NCI-H1694 (cell line): ENCODE measurements at regions not wholly inside any gene's neighbourhood (a gene's known extent, or its start where the extent isn't known, plus 50 kb on each side); places are given as distances from the start of the nearest gene placed in this dataset.

ENCODE experiments used
- DNase-seq: peaks from one replicate; lab custom pipeline; 2025; lab: John Stamatoyannopoulos, UW

GRCh38 chr16:35506018-35506897 is 2046.8 kb downstream of the TP53TG3F start:
- peak; percentile 64 for DNase-seq

- DNase-seq, result no peak
Measured at GRCh38 chr16:35506898-35507194, 2047.4 kb downstream of the TP53TG3F start.

GRCh38 chr16:35510701-35511100 is 2051.3 kb downstream of the TP53TG3F start:
- DNase-seq, result peak; percentile 41

GRCh38 chr16:35516551-35516950 is 2057.1 kb downstream of the TP53TG3F start:
- DNase-seq, result no peak

- no peak for DNase-seq
Measured at GRCh38 chr16:35516971-35517370, 2057.6 kb downstream of the TP53TG3F start.

- peak; percentile 84 for DNase-seq
Measured at GRCh38 chr16:35523991-35524390, 2064.6 kb downstream of the TP53TG3F start.

GRCh38 chr16:35525979-35526590 is 2066.7 kb downstream of the TP53TG3F start:
- DNase-seq, result no peak

GRCh38 chr16:35532576-35532975 is 2073.2 kb downstream of the TP53TG3F start:
- DNase-seq, result no peak

- no peak for DNase-seq
Measured at GRCh38 chr16:35533683-35534082, 2074.3 kb downstream of the TP53TG3F start.

- no peak for DNase-seq
Measured at GRCh38 chr16:35543486-35543885, 2084.1 kb downstream of the TP53TG3F start.

GRCh38 chr16:35552763-35553162 is 2093.4 kb downstream of the TP53TG3F start:
- no peak for DNase-seq

GRCh38 chr16:35557731-35558130 is 2098.3 kb downstream of the TP53TG3F start:
- no peak for DNase-seq

- DNase-seq, result no peak
Measured at GRCh38 chr16:35559911-35560636, 2100.7 kb downstream of the TP53TG3F start.

GRCh38 chr16:35560637-35560984 is 2101.2 kb downstream of the TP53TG3F start:
- no peak for DNase-seq

GRCh38 chr16:35561346-35561745 is 2101.9 kb downstream of the TP53TG3F start:
- DNase-seq, result no peak

GRCh38 chr16:35562471-35562870 is 2103.1 kb downstream of the TP53TG3F start:
- DNase-seq, result no peak

GRCh38 chr16:35562919-35563318 is 2103.5 kb downstream of the TP53TG3F start:
- no peak for DNase-seq

- no peak for DNase-seq
Measured at GRCh38 chr16:35564148-35564547, 2104.7 kb downstream of the TP53TG3F start.

- DNase-seq, result no peak
Measured at GRCh38 chr16:35564889-35565288, 2105.5 kb downstream of the TP53TG3F start.

GRCh38 chr16:35565626-35566025 is 2106.2 kb downstream of the TP53TG3F start:
- DNase-seq, result no peak

- DNase-seq, result no peak
Measured at GRCh38 chr16:35569413-35569812, 2110.0 kb downstream of the TP53TG3F start.

- DNase-seq, result no peak
Measured at GRCh38 chr16:35570946-35571345, 2111.5 kb downstream of the TP53TG3F start.

- no peak for DNase-seq
Measured at GRCh38 chr16:35572186-35572585, 2112.8 kb downstream of the TP53TG3F start.
